Transverse colon (tissue), 4 donors: ENCODE measurements at regions not wholly inside any gene's neighbourhood (a gene's known extent, or its start where the extent isn't known, plus 50 kb on each side); places are given as distances from the start of the nearest gene placed in this dataset.

Source experiments
- EP300 ChIP-seq: sonication (generic); formaldehyde crosslinking; IDR thresholded peaks from one replicate; pipeline ENCODE4 v1.6.1; 2017; ENCODE audit warnings: antibody characterized with exemption, low read depth
- POLR2A ChIP-seq: fragments of 450-650 bp; IDR thresholded peaks from one replicate; pipeline ENCODE4 v1.6.1; 2016; ENCODE audit warnings: antibody characterized with exemption, mild to moderate bottlenecking, moderate library complexity
- POLR2AphosphoS5 ChIP-seq, 3 donors: sonication (generic); formaldehyde crosslinking; IDR thresholded peaks; one replicate each; pipeline ENCODE4 v1.6.1; 2016; ENCODE audit warnings: antibody characterized with exemption in 3 of 3
- TF ChIP-seq, protein P1 (sequence below), 5 experiments: fragments of 200-600 bp in 3 of 5; fragments of 450-650 bp in 2 of 5; sonication (generic) in 3 of 5; IDR thresholded peaks; 1 replicate in 2 of 5; 2 replicates in 3 of 5; pipeline ENCODE4 v1.5.1; 2016 to 2017; ENCODE audit warnings: antibody characterized with exemption in 5 of 5, inconsistent platforms in 3 of 5, mild to moderate bottlenecking in 2 of 5, moderate library complexity in 1 of 5

DNA sequence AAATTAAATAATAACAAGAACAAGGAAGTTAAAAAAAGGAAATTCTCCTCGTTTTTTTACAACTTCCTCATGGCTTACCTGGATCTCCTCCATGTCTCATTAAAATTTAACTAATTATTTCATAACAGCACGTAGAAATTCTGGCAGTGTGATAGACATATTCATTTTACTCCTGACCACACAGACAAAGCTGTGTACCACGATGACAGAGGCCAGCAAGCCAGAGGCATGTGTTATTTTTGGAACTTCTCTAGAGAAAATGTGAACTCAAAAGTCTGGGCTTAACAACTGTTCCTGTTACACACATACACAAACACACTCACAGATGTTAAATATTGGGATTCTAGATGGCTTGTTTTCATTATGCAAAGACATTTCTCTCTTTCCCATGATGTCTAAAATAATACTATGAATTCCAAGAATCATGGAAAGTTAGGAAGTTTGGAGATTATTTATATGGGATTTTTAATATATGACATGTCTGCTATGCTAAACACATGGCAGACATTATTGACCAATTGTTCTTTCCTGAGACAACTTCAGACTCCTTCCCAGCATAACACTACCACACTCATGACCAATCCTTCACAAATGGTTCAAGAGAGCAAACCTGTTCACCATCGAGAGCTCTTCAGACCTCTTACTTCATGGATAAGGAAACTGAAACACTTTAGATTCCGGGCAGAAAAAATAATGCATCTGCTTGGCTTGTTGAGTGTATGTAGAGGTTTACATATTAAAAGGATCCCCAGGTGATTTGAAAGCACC is 158.7 kb downstream of the DACT1 start:
- TF ChIP-seq, protein P1, sequence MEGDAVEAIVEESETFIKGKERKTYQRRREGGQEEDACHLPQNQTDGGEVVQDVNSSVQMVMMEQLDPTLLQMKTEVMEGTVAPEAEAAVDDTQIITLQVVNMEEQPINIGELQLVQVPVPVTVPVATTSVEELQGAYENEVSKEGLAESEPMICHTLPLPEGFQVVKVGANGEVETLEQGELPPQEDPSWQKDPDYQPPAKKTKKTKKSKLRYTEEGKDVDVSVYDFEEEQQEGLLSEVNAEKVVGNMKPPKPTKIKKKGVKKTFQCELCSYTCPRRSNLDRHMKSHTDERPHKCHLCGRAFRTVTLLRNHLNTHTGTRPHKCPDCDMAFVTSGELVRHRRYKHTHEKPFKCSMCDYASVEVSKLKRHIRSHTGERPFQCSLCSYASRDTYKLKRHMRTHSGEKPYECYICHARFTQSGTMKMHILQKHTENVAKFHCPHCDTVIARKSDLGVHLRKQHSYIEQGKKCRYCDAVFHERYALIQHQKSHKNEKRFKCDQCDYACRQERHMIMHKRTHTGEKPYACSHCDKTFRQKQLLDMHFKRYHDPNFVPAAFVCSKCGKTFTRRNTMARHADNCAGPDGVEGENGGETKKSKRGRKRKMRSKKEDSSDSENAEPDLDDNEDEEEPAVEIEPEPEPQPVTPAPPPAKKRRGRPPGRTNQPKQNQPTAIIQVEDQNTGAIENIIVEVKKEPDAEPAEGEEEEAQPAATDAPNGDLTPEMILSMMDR (IDR thresholded peaks at IDR 0.05): no peak
- no peak for TF ChIP-seq EP300
- TF ChIP-seq POLR2AphosphoS5 (IDR thresholded peaks at IDR 0.05): no peak
- no peak for TF ChIP-seq POLR2A
